ENCODE measurements at regions not wholly inside any gene's neighbourhood (a gene's known extent, or its start where the extent isn't known, plus 50 kb on each side); places are given as distances from the start of the nearest gene placed in this dataset.

- DNase-seq (ENCODE audit: low read depth), result peak; percentile 76
- no peak for TF ChIP-seq CTCF (conservative IDR thresholded peaks at IDR 0.05; ENCODE audit: low read depth, low read length)
- no peak overlapping the region for H3K4me3 ChIP-seq (ENCODE audit: low read depth, low read length)
These were observed 444.3 kb upstream of the ATP11B start for GRCh38 chr3:182349051-182349450.

GRCh38 chr3:182349951-182350517 lies 443.3 kb upstream of the ATP11B start:
- TF ChIP-seq CTCF (conservative IDR thresholded peaks at IDR 0.05; ENCODE audit: low read depth, low read length), result no peak
- no peak overlapping the region for H3K4me3 ChIP-seq (ENCODE audit: low read depth, low read length)
- DNase-seq (ENCODE audit: low read depth), result no peak

- H3K4me3 ChIP-seq (ENCODE audit: low read depth, low read length), result no peak overlapping the region
- no peak for DNase-seq (ENCODE audit: low read depth)
- no peak for TF ChIP-seq CTCF (conservative IDR thresholded peaks at IDR 0.05; ENCODE audit: low read depth, low read length)
These were observed 435.4 kb upstream of the ATP11B start for GRCh38 chr3:182357928-182358327.

DNA sequence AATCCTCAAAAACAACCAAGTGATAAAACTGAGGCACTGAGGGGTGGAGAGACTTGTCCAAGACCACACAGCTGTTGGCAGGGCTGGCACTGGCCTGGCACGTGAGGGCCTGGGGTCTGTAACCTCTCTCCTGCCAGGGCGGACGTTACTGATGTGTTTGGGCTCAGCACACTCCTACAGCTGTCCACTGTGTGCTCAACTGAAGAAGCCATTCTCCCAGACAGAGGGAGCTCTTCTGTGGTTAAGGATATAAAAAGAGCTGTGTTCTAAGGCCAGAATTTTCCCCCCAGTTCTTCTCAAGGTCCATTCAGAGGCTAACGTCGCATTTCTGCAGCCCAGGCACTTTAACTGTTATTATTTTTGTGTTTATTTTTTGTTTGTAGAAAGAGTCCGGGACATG lies 429.0 kb upstream of the ATP11B start:
- DNase-seq (ENCODE audit: low read depth), result no peak
- TF ChIP-seq CTCF (conservative IDR thresholded peaks at IDR 0.05; ENCODE audit: low read depth, low read length), result peak; percentile 4
- H3K4me3 ChIP-seq (ENCODE audit: low read depth, low read length), result no peak overlapping the region

- H3K4me3 ChIP-seq (ENCODE audit: low read depth, low read length), result no peak overlapping the region
- no peak for TF ChIP-seq CTCF (conservative IDR thresholded peaks at IDR 0.05; ENCODE audit: low read depth, low read length)
- no peak for DNase-seq (ENCODE audit: low read depth)
These were observed 428.3 kb upstream of the ATP11B start for GRCh38 chr3:182364723-182365650.

DNA sequence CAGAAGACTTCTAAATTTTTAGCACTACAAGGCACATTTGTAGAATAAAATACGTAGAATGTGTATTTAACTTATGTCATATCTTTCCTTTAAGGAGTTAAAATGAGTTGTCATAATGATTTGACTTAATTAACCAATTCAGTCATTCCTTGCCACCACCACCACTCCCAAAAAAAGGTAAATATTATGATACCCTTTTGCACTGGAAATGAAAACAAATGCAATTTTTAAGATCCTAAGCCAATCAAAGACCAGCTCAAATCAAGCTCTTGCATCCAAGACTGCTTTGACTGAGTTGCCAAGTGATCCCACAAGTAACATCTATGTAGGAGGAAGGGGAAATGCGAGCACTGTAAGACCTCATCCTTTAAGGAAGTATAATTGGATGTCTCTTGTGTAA lies 426.6 kb upstream of the ATP11B start:
- no peak overlapping the region for H3K4me3 ChIP-seq (ENCODE audit: low read depth, low read length)
- no peak for TF ChIP-seq CTCF (conservative IDR thresholded peaks at IDR 0.05; ENCODE audit: low read depth, low read length)
- DNase-seq (ENCODE audit: low read depth), result no peak
